ENCODE measurements at regions not wholly inside any gene's neighbourhood (a gene's known extent, or its start where the extent isn't known, plus 50 kb on each side); places are given as distances from the start of the nearest gene placed in this dataset.

DNA sequence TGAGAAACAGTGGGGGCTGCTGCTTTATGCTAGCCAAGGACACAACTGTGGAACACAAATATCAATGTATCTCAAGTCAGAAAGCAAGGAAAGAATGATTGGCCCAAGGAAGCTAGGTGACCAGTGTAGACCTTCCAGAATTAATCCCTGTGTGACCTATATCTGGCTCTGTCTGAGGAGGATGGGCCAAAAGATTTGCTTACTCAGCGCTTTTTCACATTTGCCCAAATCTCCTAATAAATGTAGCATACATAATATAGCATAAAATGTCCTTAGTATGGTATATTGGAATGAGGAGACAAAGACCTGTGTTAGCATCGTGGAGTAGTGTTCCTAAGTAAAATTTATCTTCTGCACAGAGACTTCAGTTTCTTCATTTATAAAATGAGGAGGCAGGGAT lies 66.7 kb upstream of the NT5C1B start:
- no peak for DNase-seq (ENCODE audit: low read depth)
- in situ Hi-C loops (cut with HindIII; ENCODE audit: low pct_unique_long_range_greater_than_20kb, low sequenced_read_pairs): no loop called here

GRCh38 chr2:18651842-18652774 lies 62.7 kb upstream of the NT5C1B start:
- DNase-seq (ENCODE audit: low read depth): no peak
- in situ Hi-C loops (cut with HindIII; ENCODE audit: low pct_unique_long_range_greater_than_20kb, low sequenced_read_pairs): no loop called here

- in situ Hi-C loops (cut with HindIII; ENCODE audit: low pct_unique_long_range_greater_than_20kb, low sequenced_read_pairs): no loop called here
- DNase-seq (ENCODE audit: low read depth): no peak
Measured at GRCh38 chr2:18650221-18650620, 60.9 kb upstream of the NT5C1B start.

GRCh38 chr2:18649502-18650135 lies 60.2 kb upstream of the NT5C1B start:
- in situ Hi-C loops (cut with HindIII; ENCODE audit: low pct_unique_long_range_greater_than_20kb, low sequenced_read_pairs): no loop called here
- no peak for DNase-seq (ENCODE audit: low read depth)

DNA sequence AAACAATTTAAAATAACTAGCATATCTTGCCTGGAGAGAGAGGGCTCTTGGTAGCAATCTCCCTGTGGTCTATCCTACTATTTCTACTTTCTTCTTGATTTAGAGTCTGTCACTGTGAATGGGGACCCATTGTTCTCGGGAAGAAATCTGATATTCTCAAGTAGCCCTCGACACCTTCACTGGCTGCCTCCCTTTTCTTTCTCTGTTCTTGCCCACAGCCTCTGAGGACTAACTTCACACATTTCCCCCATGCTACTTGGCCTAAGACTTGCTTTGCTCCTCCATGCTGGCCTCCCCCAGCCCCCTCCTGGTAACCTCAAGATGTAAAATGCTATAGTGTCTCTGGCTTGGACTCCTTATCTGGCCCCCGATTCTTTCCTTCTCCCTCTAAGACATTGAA lies 58.8 kb upstream of the NT5C1B start:
- no peak for DNase-seq (ENCODE audit: low read depth)
- in situ Hi-C loops (cut with HindIII; ENCODE audit: low pct_unique_long_range_greater_than_20kb, low sequenced_read_pairs): no loop called here

- DNase-seq (ENCODE audit: low read depth): no peak
- in situ Hi-C loops (cut with HindIII; ENCODE audit: low pct_unique_long_range_greater_than_20kb, low sequenced_read_pairs): no loop called here
Measured at GRCh38 chr2:18647731-18648130, 58.4 kb upstream of the NT5C1B start.

DNA sequence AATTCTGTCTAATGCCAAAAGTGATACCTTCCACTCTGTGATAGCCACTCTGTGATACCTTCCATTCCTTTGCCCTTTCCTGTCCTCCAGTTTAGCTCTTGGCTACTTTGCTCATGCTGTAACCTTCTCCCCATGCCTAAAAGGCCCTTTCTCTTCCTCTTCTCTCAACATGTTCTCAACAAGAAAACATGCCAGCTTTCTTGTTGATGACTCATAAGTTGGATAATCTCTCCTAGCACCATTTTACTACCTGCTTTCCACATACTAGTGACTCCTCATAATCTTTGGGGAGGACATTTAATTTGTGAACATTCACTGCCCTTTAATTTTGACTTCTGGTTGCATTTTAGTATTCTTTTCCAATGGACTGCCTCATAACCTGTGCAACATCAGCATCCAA lies 55.9 kb upstream of the NT5C1B start:
- in situ Hi-C loops (cut with HindIII; ENCODE audit: low pct_unique_long_range_greater_than_20kb, low sequenced_read_pairs): no loop called here
- no peak for DNase-seq (ENCODE audit: low read depth)

- no peak for DNase-seq (ENCODE audit: low read depth)
- in situ Hi-C loops (cut with HindIII; ENCODE audit: low pct_unique_long_range_greater_than_20kb, low sequenced_read_pairs): no loop called here
Measured at GRCh38 chr2:18644115-18644462, 54.7 kb upstream of the NT5C1B start.

DNA sequence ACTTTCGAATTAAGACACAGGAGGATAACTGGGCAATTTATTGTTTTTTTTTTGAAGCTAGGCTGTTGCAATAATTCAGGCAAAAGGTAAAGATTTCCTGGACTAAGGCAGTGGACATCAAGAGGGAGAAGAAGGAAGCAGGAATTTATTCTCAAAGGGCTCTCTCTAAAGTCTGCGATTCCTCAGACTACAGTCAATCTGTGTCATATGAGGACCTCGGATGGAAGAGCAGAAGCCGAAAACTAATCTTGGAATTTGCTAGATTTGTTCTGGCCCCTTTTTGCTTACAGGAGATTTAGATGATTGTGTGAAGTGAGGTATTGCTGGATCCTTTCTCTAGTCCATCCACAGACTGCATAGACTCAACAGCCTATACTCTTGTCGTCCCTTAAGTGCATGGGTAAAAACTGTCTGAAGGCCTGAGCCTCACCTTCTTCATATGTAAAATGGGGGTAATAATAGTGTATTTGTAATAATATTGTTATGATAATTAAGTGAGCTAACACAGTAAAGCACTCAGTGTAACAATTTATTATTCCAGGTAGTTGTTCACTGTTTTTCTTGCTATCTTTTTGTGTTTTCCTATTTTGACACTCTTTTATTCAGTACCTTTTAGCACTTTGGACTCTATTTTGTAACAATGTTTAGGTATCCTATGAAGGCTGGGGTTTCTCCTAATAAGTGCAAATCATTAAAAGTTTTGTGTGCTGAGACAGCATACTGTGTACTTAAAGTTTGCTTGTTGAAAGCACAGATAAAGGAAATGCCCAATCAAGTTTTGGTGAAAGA lies 54.2 kb upstream of the NT5C1B start:
- in situ Hi-C loops (cut with HindIII; ENCODE audit: low pct_unique_long_range_greater_than_20kb, low sequenced_read_pairs): no loop called here
- no peak for DNase-seq (ENCODE audit: low read depth)

DNA sequence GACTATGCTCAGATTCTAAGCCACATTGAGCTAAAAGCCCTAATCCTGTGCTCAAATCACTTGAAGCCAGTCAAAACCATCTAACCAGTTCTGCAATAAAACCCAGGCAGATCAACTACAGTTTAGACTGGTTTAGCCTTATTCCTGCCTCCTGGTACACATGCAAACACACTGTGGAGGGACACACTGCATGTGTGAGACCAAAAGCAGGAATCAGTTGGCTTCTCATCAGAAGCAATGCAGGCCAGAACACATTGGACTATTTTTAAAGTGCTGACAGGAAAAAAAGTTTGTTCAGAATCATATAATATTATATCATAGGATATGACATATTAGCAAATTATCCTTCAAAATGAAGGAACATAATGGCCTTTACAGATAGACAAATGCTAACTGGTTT lies 52.5 kb upstream of the NT5C1B start:
- in situ Hi-C loops (cut with HindIII; ENCODE audit: low pct_unique_long_range_greater_than_20kb, low sequenced_read_pairs): no loop called here
- no peak for DNase-seq (ENCODE audit: low read depth)

- no peak for DNase-seq (ENCODE audit: low read depth)
- in situ Hi-C loops (cut with HindIII; ENCODE audit: low pct_unique_long_range_greater_than_20kb, low sequenced_read_pairs): no loop called here
Measured at GRCh38 chr2:18639756-18640453, 50.5 kb upstream of the NT5C1B start.

All from Caki2 (cell line).